OCI-LY7 (cell line): ENCODE measurements at regions not wholly inside any gene's neighbourhood (a gene's known extent, or its start where the extent isn't known, plus 50 kb on each side); places are given as distances from the start of the nearest gene placed in this dataset.

ENCODE experiments used
- CTCF ChIP-seq: fragments of 200-600 bp; sonication (generic); conservative IDR thresholded peaks from 2 replicates; pipeline ENCODE4 v1.5.1; 2014; ENCODE audit warnings: mild to moderate bottlenecking, antibody characterized with exemption, low read length, moderate library complexity, mixed read lengths
- EZH2phosphoT487 ChIP-seq: fragments of 200-600 bp; sonication (generic); IDR thresholded peaks from 2 replicates; pipeline ENCODE4 v1.6.1; 2018; ENCODE audit warnings: low read depth, borderline replicate concordance, mild to moderate bottlenecking, mixed run types, antibody characterized with exemption, low read length, moderate library complexity, mixed read lengths

DNA sequence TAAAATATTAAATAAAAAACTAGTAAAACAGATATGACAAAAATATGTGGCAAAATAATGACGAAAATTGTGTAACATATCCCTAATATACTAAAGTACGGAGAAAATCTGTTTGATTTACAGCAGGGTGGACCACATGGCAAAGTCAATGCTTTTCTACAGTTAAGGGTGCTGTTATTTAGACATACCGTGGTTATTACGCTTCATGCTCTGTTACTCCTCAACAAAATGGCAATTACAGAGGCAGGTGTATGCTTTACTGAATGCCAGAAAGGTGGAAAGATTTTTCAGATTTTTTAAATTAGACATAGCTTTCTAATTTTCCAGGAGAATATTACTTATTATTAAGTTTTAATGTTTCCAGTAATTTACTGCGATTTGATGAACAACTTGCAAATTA lies 343.9 kb upstream of the DPYD start:
- TF ChIP-seq CTCF: no peak
- no peak for TF ChIP-seq EZH2phosphoT487
